HG03575 (cell line): ENCODE measurements at regions not wholly inside any gene's neighbourhood (a gene's known extent, or its start where the extent isn't known, plus 50 kb on each side); places are given as distances from the start of the nearest gene placed in this dataset.

Experiments used
- ATAC-seq: cut with Tn5 transposase; IDR thresholded peaks from one replicate; pipeline ENCODE4 v1.9.1; 2021; ENCODE audit not compliant: unreplicated experiment, insufficient number of reproducible peaks, low FRiP score; ENCODE audit errors: extremely low read depth

DNA sequence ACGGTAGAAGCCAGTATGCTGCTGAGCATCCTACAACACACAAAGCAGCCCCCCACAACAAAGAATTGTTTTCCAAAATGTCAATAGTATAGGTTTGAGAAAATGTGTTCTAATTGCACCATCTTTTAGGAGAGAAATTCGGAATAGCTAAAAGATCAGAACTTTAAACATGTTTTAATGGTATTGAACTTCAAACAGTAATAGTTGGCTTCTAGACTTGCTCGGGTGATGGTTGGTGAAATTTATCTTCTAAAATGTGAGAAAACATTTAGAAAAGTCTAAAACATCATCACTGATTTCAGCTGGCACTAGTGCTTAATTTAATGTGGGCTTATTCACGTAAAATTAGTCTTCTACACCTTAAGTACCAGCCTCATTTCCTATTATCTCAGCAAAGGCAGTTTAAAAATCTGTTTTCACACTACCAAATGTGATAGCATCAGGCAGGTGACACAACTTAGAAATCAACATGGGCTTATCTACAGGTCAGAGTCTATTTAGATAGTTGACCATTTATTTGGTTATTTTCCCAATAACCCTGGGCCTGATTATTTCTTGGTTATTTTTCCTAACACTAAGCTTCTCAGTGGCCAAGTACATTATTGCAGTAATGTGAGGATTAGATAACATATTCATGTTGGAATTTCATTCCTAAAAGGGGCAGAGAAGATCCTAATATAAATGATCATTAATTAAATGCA is 399.3 kb upstream of the PKN2 start:
- ATAC-seq, result no peak

DNA sequence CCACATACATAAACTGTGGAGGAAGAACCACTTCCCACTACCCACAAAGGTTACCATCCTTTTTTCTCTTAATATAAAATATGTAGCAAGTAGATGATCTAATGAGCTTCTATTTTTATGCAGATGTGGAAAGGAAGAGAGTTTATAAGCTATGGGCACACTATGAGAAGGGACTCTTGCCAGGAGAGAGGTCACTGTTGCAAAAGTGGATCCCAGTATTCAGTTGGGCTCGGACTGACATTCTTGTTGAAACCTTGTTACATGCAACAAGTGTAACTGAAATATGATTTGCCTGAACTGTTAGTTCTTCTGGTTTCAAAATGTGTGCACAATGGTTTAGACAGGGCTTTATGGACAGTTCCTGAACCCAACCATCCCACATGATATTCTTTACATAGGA is 397.4 kb upstream of the PKN2 start:
- no peak for ATAC-seq

DNA sequence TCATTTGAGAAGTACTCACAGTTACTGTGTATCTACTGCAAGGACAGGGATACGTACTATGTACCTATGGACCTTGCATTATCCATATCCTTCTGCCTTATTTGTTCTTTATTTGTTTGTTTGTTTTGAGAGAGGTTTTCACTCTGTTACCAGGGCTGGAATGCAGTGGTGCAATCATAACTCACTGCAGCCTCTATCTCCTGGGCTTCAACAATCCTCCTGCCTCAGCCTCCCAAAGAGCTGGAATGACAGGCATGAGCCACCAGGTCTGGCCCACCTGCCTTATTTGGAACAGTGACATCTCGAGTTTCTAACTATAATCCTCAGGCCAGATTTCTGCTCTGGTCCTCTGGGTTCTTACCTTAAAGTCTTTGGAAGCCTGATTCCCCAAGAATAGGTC is 395.5 kb upstream of the PKN2 start:
- ATAC-seq, result no peak

DNA sequence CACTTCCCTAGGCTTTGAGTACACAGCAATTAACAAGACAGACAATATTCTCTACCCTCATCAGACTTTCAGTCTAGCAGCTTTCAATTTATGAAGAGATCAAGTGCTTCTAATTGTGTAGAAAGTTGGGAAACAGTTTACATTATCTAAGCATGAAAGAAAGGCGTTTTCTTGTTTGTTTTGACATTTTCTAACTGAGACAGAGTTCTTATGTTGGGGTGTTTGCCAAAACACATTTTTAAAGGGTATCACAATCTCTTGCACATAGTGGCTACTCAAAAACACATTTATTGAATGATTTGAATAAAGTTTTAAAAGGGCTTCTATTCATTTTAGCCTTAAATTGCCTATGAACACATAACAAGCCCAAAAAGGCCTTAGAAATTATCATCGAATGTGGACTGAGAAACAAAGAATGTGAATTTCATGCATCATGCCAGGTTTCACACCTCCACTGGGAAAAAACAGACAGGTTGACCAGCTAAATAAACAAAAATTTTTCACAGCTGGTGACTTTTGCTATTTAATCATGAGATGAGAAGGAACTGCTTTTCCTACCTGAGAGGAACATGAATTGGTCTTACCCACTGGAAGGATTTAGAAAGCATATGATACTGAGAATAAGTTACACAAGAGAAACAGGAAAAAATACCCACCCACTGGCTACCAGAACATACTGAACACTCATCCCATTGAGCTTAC is 394.5 kb upstream of the PKN2 start:
- ATAC-seq, result no peak

DNA sequence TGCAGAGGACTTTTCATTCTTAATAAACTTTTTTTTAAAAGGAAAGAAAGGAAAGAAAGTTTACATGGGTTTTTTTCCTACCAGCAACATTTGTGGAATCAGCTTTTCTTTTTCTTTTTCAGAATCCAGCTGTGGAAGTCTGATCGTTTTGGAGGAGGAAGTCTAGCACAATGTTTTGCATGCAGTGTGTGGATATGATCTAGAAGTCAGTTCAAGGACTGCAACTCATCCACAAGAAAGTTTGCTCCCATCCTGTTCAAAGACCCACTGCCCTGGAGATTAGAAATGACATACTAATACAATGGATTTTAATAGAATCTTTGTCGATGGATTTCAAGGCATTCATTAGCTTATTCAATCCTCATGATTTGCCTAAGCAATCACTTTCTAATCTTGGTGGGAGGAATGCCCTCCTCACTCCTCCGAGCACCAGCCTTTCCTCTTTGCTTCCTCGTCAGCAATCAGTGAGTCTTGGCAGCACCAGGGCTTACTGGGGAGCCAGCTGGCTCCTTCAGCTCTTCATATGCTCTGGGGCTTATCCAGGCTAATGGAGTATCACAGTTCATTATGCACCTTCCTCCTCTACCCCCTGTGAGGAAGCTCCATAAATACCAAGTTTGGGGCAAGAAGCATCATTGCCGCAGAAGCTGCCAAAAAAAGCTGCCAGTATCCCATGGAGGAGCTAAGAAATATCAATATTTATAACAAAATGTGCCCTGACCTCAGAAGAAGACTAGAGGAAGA is 392.3 kb upstream of the PKN2 start:
- no peak for ATAC-seq

DNA sequence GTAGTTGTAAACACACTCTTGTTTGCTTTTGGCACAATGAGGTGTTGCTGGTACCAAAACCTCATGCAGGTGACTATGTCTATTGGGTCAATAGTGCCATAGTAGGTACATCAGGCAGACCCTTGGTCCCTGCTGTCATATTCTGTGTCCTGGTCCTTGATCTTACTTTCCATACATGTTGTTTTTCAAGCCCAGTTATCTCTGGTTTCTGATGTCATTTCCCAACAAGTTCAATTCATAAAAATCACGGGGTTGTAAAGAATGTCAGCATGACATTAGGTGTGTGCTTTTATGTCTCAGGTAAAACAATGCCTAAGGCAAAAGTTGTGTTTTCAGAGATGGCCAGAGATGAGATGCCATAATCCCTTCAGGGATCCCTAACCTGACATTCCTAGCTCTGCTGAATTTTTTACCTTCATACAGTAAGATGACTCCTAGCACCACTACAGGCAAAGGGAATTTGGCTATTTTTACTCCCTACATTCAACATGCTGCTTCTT is 390.3 kb upstream of the PKN2 start:
- ATAC-seq, result no peak

DNA sequence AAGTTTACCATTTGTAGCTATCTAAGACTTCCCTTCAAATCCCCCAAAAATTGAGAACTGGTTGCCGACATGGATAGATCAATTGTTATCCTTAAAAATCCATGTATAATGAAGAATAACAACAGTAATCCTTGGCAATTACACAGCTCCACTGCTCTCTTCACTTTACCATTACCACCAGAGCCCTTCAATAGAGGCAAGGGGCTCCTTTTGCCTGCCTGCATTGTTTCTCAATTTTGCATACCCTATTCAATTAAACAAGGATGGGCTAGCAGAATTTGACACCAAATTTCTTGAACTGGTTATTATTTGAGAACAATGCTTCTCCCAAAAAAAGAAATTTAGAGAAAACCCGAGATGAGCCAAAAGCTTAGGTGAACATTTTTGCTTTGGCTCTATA is 387.8 kb upstream of the PKN2 start:
- no peak for ATAC-seq

DNA sequence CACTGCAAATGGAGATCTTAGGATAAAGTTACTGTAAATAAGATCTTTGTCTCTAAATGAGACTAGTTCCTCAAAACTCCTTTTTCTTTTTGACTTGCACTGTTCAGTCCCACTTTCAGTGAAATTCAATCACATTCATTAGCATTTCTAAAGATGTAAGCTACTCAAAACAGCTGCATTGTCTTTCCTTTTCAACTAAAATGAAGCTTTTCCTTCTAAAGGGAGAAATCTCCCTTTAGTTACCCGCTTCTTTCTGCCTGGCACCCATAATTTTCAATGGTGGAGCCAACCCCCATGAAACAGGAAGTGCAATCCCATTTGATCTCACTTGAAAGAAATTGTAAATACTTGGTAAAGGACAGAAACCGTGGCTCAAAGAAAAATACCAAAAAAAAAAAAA is 387.4 kb upstream of the PKN2 start:
- ATAC-seq, result no peak

DNA sequence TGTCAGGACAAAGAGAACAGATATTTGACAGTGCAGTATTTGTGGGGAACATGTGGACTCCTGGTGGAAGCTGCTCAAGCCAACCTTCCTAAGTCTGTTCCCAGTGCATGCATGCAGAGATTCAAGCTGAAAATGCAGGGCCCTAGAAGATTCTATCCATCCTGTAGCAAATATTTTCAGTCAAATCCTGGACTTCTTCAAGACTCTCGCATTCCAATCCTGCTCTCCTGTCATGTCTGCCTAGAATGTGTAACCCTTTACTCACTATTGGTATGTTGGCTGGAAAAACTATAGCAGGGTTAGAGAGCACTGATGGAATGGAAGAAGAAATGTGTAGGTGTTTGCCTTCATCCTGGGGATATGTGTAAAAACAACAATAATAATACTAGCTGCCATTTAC is 385.6 kb upstream of the PKN2 start:
- no peak for ATAC-seq

DNA sequence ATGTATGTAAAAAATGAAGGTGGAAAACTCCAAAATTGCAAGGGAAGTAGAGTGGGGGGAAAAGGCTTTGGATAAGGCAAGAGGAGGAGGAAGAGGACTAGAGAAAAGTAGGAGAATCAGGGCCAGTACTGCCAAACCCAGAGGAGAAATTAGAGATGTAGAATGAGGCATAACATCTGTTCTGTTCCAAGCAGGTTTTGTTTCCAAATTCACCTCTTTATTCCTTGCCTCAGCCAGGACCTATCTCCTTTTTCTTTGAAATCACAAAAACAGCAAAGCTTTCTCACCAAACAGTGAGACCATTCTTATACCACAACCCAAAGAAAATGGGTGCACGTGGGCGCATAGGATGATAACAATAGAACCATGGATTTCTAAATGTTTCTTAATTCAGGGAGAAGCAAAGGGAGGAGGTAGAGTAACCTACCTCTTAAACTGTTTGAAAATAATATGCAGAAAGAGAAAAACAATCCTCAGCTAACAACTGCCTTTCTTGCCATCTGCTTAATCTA is 383.3 kb upstream of the PKN2 start:
- no peak for ATAC-seq

DNA sequence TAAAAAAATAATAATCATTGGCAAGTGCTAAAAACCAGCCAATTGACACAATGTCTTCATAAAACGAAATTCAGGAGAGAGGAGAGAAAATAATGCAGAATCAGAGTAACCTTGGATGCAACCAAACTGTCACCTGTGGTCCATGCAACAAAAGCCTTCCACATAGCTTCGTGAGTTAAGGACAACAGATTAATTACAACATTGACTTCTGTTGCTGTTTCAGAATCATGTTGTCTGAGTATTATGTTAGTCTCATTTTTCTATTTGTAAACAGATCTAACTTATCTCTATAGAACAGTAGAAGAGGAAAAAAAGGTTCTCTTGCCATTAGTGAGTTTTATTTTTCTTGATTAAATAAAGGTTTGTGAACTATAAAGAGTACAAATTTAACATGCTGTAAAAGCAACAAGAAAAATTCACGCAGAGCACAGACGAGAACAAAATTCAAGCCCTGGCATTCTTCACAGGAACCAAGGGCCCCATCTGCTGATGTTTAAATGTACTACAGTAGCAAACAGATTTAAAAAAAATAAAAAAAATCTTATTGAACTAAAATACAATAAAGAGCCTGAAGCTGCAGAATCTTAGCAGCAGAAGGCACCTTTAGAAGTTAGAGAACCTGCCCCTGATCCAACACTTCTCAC is 381.1 kb upstream of the PKN2 start:
- no peak for ATAC-seq

DNA sequence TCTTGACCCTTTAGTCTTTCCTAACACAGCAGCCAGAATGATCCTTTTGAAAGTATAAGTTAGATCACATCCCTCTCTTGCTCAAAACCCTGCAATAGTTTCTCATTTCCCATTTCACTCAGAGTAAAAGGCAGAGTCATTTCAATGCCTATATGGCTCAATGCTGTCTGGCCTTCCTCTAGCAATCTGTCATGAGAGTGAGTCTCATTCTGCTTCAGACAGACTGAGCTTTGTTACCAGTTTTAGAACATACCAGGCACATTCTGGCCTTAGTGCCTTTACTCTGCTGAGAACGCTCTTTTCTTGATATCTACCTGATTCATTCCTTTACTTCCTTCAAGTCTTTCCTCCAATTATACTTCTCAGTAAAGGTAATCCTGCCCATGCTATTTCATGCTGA is 372.8 kb upstream of the PKN2 start:
- no peak for ATAC-seq

DNA sequence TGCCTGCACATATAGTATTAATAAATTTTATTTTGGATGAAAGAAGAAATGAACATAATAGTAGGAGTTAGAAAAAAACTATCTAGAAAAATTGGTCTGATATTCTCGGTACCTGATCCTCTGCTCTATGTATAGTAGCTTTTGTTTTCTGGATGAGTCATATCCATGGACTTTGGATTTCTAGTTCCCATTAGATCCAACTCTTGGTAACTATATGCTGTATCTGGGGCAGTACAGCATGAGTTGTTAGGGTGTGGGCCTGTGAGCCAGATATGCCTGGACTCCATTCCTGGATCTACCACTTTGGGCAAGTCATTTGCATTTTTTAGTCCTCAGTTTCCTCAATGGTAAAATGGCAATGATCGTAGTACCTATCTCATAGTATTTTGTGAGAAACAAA is 372.2 kb upstream of the PKN2 start:
- ATAC-seq, result no peak

DNA sequence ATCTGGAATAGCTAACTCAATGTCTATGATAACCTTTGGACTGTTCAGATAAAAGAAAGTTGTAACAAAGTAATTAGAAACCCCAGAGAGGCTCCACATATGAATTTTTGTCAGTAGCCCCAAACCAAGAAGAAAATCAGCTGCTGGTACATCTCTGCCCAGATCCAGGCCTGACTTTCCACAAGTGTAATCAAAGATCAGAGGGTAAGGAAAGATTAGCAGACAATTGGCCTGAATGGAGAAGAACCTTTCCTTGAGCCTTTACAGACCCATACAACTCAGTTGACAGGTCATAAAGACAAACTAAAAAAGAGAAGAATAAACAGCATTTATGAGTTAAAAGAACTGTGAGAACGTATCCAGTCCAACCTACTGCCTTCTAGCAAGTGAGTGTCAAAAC is 366.7 kb upstream of the PKN2 start:
- no peak for ATAC-seq

DNA sequence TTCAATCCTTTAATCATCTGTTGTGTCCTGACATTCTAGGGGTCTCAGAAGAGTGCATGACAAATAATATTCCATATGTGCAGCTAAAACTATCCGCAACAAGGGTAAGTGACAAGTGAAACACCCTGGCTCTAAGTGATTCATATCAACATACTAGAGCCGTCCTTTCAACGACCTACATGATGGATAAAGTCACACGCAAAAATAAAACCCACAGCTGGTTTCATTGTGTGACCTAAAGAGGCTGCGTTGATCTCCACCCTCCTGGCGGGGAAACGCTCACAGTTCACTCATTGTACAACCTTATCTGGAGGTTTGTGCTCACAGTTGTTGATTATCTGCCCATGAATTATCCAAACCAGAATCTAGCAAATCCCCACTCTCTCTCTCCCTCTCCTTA is 365.3 kb upstream of the PKN2 start:
- no peak for ATAC-seq

DNA sequence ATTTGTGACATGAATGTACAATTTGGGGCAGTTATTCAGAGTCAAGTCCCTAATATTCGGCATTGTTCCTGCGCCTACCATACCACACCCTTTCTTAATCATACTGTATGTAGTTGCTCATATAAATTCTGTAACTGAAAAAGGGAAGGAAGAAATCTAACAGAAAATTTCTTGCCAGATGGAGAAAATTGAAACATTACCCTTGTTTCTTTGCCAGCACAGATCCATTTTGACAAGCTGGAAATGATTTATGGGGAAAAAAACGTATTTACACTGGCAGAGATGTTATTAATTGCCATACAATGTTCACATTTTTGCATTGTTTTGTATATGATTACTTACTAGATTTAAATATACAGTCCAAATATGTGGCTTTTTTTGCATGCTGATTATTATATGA is 363.8 kb upstream of the PKN2 start:
- no peak for ATAC-seq

DNA sequence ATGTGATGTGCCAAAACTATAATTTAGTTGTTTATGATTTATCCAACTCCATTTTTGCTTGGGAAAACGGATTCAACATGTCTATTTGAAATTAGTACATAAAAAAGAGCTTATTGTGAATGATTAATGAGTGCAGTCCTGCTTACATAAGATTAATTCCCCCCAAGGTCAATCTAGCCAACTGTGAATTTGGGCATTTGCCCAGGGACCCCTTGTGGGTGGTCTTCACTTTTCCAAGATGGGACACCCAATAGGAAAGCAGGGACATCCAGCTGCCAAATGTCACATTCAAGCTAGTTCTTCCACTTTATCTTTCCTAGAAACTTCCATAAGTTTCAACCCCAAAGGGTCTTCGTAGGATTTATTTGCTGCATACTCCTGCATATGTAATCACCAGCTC is 362.4 kb upstream of the PKN2 start:
- ATAC-seq, result no peak

DNA sequence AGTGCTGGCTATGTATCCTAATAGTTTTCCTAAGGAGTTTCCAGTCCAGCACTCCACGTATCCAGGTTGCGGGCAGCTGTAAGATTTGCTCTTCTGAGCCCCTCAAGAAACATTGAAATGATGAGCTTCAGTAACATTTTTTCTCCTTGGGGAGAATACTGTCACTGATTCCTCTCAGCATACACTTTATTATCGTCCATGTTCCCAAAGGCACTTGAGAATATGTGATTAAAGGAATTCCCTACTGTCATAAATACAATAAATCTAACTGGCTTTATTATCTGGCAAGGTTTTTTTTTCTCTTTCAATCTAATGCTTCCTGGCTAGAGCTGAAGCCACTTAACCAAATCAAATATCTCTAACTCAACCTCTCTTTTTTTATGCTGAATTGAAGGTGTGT is 359.2 kb upstream of the PKN2 start:
- no peak for ATAC-seq

DNA sequence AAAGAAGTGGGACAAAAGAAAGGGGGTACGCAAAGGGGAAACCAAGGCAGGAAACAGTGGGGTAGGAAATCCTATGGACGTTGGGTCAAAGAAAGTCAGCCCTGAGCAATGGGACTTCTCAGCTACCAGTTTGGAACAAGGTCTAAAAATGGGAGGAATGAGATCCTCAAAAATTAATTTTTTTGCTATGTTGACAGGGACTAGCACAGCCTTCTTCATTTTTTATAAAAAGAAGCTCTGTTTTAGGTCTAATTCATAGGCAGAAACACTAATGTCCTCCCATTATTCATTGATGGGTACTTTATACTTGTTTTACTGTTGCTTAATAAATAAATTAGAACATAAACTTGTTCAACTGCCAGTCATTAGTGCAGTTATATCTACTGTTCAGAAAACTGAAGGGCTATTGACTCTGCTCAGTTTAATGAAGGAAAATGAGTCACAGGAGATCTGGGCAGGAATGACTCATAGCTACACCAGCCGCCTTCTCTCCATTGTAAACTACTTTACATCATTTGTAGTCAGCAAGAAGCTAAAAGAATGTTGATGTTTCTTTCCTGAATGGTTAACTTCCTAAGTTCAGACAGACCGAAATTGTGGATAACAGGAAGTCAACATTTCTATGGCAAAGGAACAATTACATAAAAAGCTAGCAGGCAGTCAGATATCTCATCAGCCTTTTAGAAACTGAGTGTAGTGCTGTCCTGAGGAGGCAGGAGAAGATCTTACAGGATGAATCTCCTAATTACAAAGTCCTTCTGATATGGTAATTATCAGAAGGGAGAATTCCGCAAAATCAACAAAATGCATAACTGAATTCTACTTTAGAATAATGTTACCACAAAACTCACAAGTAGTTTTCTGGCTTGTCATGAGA is 356.4 kb upstream of the PKN2 start:
- ATAC-seq, result no peak
